ENCODE measurements at regions not wholly inside any gene's neighbourhood (a gene's known extent, or its start where the extent isn't known, plus 50 kb on each side); places are given as distances from the start of the nearest gene placed in this dataset.

DNA sequence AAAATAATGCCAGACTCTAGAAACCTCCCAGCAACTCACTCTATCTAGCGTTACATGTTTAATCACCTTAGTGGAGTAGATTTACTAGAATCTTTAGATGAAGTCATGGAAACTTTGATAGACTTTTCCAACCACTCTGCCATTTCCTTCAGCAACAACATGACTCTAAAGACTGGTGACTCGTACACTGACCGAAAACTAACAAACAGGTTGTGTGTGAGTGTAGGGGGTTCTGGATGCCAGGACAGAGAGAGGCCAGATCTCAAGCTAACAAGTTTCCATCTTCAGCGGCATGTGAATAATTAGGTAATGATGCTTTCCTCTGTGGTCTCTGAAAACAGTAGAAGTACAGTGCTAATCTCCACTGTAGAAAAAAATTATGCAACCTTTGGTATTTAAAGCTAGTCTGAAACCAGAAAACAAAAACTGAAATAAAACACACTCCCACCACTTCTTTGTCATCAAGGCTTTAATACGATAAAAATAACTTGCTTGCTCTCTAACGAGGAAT is 286.4 kb downstream of the PRDM5 start:
- Mint-ChIP-seq H3K4me3 (no peak overlapping the region), H3K9me3 (peaks cover 2% of the 10 kb centered on the region), H3K36me3 (no peaks in the 10 kb centered on the region), H3K27me3 (no peaks in the 10 kb centered on the region), H3K4me1 (no peaks in the 10 kb centered on the region), H3K27ac (no peak overlapping the region)
- DNase-seq (ENCODE audit: low spot score in 2 of 2), result no peak
- ATAC-seq (ENCODE audit: low read depth), result no peak

DNA sequence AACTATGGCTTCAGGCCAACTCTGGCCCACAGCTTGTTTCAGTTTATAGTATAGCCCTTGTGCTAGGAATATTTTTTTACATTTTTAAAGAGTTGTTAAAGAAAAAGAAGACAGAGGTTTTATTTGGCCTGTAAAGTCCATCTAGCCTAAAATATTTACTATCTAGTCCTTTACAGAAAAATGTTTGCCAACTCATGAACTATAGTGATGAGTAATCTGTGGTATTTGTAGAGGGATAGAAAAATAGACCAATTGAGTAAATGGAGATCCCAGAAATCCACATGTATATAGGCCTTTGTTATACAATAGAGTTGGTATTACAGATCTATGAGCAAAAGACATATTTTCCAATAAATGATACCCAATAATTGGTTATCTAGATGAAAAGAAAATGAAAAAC is 288.7 kb downstream of the PRDM5 start:
- Mint-ChIP-seq H3K27me3 (no peaks in the 10 kb centered on the region), H3K27ac (no peak overlapping the region), H3K36me3 (no peaks in the 10 kb centered on the region), H3K4me3 (no peak overlapping the region), H3K9me3 (peaks cover 2% of the 10 kb centered on the region), H3K4me1 (no peaks in the 10 kb centered on the region)
- no peak for ATAC-seq (ENCODE audit: low read depth)
- DNase-seq (ENCODE audit: low spot score in 2 of 2), result no peak

DNA sequence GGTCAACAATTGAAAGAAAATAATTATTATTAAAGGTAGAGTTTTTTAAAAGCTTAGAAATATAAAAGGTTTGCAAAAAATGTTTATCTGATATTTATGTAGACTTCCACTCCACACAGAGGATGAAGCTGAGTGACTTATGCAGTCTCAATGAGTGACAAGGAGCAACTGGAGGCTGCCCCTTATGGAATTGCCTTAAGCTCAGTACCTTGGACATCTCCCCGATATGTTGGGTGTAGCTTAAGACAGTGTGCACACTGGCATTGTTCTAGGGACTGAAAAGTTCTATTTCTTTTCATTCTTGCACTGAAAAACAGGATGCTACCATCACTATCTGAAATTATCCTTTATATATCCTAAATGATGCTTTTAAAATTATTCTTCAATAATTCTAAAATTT is 292.1 kb downstream of the PRDM5 start:
- Mint-ChIP-seq H3K36me3 (no peaks in the 10 kb centered on the region), H3K9me3 (peaks cover 7% of the 10 kb centered on the region), H3K4me3 (no peak overlapping the region), H3K27ac (no peak overlapping the region), H3K4me1 (no peaks in the 10 kb centered on the region), H3K27me3 (no peaks in the 10 kb centered on the region)
- ATAC-seq (ENCODE audit: low read depth), result no peak
- DNase-seq (ENCODE audit: low spot score in 2 of 2), result no peak

DNA sequence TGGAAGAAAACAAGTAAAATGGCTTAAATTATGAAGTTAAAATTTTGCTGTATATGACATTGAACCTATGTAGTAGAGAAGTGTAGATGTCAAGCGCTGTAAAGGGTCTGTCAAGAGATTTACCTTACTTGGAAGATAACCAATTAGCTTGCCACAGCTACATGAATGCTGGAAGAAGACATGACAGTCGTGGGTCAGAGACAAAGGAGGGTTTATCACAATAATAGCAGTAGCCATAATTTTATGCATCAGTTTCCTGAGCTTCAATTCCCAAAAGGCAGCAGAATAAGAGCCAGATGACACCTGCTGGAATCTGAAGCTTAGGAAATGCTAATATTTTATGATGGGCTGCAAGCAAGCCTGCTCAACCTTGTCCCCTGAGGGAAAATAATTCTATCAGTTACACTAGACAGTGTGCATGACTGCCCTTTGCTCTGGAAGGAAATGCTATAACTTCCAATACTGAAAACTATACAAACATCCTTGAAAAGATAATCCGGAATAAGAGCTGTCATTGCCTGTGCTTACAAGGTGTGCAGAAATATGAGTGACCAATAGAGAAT is 292.9 kb downstream of the PRDM5 start:
- H3K27ac Mint-ChIP-seq, result no peak overlapping the region
- H3K4me1 Mint-ChIP-seq, result no peaks in the 10 kb centered on the region
- no peaks in the 10 kb centered on the region for H3K27me3 Mint-ChIP-seq
- H3K36me3 Mint-ChIP-seq, result no peaks in the 10 kb centered on the region
- no peak for ATAC-seq (ENCODE audit: low read depth)
- no peak overlapping the region for H3K4me3 Mint-ChIP-seq
- peaks cover 5% of the 10 kb centered on the region for H3K9me3 Mint-ChIP-seq
- no peak for DNase-seq (ENCODE audit: low spot score in 2 of 2)

DNA sequence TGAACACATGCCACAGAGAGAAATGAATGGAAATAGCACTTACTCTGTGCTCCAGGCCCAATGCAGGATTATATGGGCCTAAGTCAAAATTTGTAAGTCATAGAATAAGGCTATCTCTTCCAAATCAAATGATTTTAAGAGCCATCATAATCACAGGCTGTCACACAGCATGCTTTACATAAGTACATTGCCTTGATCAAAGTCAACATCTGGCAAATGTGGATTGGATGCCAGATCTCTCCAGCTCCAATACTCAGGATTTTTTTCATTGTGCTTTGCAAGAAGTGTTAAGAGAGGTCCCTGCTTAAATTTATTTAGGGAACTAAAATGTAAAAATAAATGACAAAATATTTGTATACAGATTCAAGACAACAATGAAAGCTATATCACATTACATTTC is 299.9 kb downstream of the PRDM5 start:
- H3K4me1 Mint-ChIP-seq, result no peaks in the 10 kb centered on the region
- no peak overlapping the region for H3K27ac Mint-ChIP-seq
- H3K9me3 Mint-ChIP-seq, result peaks cover 3% of the 10 kb centered on the region
- DNase-seq (ENCODE audit: low spot score in 2 of 2), result no peak
- no peak for ATAC-seq (ENCODE audit: low read depth)
- H3K36me3 Mint-ChIP-seq, result no peaks in the 10 kb centered on the region
- no peak overlapping the region for H3K4me3 Mint-ChIP-seq
- no peaks in the 10 kb centered on the region for H3K27me3 Mint-ChIP-seq

DNA sequence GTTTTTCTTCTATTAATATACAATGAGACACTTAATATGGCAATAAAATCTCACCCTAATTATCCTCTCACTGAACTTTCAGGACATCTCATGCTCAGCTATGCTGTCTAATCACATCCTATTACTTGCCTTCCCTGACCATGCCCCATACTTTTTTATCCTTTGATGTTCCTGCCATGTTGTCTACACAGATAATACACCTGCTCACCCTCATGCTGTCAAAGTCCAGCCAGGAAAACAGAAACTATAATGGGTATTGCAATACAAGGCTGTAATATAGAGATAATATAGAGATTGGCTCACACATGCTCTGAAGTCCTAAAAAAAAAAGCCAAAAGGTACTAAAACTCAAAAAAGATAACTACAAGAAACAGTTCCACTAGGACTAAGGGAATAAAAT is 305.4 kb downstream of the PRDM5 start:
- DNase-seq (ENCODE audit: low spot score in 2 of 2) (no peak), ATAC-seq (ENCODE audit: low read depth) (no peak)
- no peak overlapping the region for H3K4me3 Mint-ChIP-seq
- H3K27ac Mint-ChIP-seq, result no peak overlapping the region
- no peaks in the 10 kb centered on the region for H3K27me3 Mint-ChIP-seq
- H3K4me1 Mint-ChIP-seq, result no peaks in the 10 kb centered on the region
- no peaks in the 10 kb centered on the region for H3K36me3 Mint-ChIP-seq
- no peaks in the 10 kb centered on the region for H3K9me3 Mint-ChIP-seq

DNA sequence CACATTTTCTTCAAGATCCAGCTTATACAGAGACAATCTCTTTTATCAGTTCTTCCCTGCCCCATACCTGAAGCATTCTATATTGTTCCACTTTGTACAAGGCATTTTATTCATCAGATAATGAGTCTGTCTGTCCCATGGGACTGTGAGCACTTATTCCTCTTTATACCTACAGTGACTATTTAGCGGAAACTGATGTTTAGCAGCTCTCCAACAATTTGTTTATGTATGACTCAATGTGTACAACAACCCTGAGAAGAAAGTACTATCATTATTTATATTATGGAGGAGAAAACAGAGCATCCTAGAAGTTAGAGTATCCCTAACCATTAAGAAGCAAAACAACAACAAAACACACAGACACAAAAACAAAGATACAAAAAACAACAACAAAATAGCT is 306.5 kb downstream of the PRDM5 start:
- H3K4me3 Mint-ChIP-seq, result no peak overlapping the region
- no peaks in the 10 kb centered on the region for H3K4me1 Mint-ChIP-seq
- H3K36me3 Mint-ChIP-seq, result no peaks in the 10 kb centered on the region
- no peak overlapping the region for H3K27ac Mint-ChIP-seq
- DNase-seq (ENCODE audit: low spot score in 2 of 2) (no peak), ATAC-seq (ENCODE audit: low read depth) (no peak)
- H3K9me3 Mint-ChIP-seq, result no peaks in the 10 kb centered on the region
- H3K27me3 Mint-ChIP-seq, result no peaks in the 10 kb centered on the region

DNA sequence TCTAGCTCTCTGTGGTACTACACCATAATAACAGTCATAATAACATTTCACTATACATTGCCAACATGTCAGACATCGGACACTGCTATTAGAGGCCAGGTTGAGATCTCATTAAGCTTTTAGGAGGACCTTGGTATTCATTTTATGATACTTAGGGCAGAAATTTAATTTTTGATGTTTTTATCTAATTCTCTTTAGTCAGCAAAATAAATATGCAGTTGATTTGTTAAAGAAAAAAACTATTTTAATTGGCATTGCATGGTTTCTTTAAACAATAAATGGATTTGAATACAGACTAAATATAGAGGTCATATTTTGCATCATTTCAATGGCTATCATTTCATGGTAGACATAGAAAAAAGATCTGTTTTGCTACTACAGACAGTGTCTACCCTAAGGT is 308.7 kb downstream of the PRDM5 start:
- no peaks in the 10 kb centered on the region for H3K36me3 Mint-ChIP-seq
- no peaks in the 10 kb centered on the region for H3K27me3 Mint-ChIP-seq
- H3K4me3 Mint-ChIP-seq, result no peak overlapping the region
- ATAC-seq (ENCODE audit: low read depth) (no peak), DNase-seq (ENCODE audit: low spot score in 2 of 2) (no peak)
- no peaks in the 10 kb centered on the region for H3K9me3 Mint-ChIP-seq
- no peak overlapping the region for H3K27ac Mint-ChIP-seq
- no peaks in the 10 kb centered on the region for H3K4me1 Mint-ChIP-seq

DNA sequence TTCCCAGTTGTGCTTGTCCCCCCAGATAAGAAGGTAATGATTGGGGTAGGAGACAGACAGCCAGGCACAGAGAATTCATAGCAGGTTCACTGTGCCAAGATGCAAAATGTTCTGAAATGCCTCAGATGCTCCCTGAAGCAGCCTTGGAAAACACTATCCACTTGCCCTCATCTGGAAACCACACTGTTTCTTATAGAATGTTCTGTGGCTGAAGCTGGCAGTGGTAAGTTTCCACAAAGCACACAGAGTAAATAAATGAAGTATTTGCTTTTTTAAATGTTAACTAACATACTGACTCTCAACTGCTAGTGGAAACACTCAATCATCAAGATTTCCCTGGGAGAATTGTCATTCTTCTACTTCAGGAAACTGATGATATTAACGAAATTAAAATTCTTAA is 311.4 kb downstream of the PRDM5 start:
- no peaks in the 10 kb centered on the region for H3K36me3 Mint-ChIP-seq
- DNase-seq (ENCODE audit: low spot score in 2 of 2), result no peak
- no peaks in the 10 kb centered on the region for H3K27me3 Mint-ChIP-seq
- H3K9me3 Mint-ChIP-seq, result no peaks in the 10 kb centered on the region
- H3K4me1 Mint-ChIP-seq, result no peaks in the 10 kb centered on the region
- H3K27ac Mint-ChIP-seq, result no peak overlapping the region
- no peak for ATAC-seq (ENCODE audit: low read depth)
- H3K4me3 Mint-ChIP-seq, result no peak overlapping the region

DNA sequence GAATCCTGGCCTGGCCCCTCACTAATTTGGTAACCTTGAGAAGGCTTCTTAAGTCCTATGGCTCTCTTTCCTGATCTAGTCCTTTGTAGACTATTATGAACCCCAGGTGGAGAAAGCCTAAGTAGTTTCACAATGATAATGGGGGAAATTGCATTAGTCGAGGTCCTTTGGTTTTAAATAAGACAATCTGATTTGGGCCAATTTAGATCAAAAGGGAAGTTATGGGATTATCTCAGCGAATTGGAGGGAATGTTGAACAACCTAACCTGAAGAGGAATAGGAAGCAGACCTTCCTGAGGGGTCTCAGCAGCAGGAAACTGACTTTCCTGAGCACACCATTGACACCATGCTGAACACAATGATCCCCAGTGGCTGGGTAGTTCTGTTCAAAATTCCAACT is 331.5 kb downstream of the PRDM5 start:
- no peak overlapping the region for H3K4me3 Mint-ChIP-seq
- no peaks in the 10 kb centered on the region for H3K36me3 Mint-ChIP-seq
- DNase-seq (ENCODE audit: low spot score in 2 of 2) (no peak), ATAC-seq (ENCODE audit: low read depth) (no peak)
- H3K27ac Mint-ChIP-seq, result no peak overlapping the region
- H3K4me1 Mint-ChIP-seq, result no peaks in the 10 kb centered on the region
- no peaks in the 10 kb centered on the region for H3K27me3 Mint-ChIP-seq
- H3K9me3 Mint-ChIP-seq, result peaks cover 9% of the 10 kb centered on the region

DNA sequence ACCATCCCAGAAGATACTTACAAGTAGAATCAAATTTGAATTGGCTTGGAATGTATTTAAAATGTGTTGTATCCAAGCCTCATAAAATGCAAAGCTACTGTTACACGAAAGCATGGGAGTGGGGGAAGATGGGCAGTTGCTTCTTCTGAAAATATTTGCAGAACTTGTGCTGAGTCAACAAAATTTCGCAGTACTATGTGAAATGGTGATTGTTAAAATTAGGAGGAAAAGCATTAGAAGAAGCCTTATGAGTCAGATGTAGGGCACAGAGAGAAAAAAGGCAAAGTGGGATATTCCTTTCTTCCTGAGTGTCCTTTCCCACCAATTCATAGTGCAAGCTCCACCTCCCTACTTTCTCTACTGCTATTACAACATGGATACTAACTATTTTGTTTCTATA is 332.7 kb downstream of the PRDM5 start:
- Mint-ChIP-seq H3K27ac (no peak overlapping the region), H3K36me3 (no peaks in the 10 kb centered on the region), H3K9me3 (peaks cover 9% of the 10 kb centered on the region), H3K4me1 (no peaks in the 10 kb centered on the region), H3K4me3 (no peak overlapping the region), H3K27me3 (no peaks in the 10 kb centered on the region)
- DNase-seq (ENCODE audit: low spot score in 2 of 2) (no peak), ATAC-seq (ENCODE audit: low read depth) (no peak)

DNA sequence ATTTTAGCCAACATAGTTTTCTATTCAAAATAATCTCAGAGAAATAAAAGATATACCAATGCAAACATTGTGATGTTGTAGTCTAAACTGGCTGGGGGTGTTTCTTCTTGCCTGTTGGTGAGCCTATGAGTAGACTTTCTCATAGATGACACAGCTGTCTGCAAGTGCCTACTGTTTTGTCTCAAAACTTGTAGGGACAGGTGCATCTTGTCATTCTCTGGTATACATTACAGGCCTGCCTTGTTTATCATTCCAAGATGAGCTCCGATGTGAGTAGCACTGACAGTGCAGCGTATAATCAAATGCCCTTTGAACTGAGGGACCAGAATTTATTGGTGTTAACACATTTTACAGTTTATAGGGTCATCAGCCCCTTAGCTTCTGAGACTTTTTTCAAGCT is 353.8 kb downstream of the PRDM5 start:
- Mint-ChIP-seq H3K9me3 (no peaks in the 10 kb centered on the region), H3K4me1 (no peaks in the 10 kb centered on the region), H3K36me3 (no peaks in the 10 kb centered on the region), H3K27ac (no peak overlapping the region), H3K27me3 (no peaks in the 10 kb centered on the region), H3K4me3 (no peak overlapping the region)
- ATAC-seq (ENCODE audit: low read depth), result no peak
- DNase-seq (ENCODE audit: low spot score in 2 of 2), result no peak

DNA sequence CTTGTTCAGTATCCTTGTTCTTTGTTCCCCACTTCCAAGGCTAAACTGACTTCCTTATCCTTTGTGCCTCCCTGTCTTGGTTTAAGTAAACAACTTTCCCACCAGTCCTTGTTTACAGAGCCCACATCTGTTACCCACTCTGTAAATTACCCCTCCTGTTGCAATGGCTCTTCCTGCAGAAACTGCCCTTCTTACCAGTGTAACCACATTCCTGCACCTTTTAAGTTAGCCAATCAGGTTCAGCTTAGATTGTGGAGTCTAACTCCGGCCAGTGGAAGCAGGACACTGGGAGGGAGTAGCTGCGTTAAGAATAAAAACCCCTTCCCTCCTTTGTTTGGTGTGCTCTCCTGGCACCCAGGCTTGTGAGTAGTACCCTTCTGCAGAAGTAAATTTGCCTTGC is 360.9 kb downstream of the PRDM5 start:
- ATAC-seq (ENCODE audit: low read depth), result no peak
- Mint-ChIP-seq H3K27ac (no peak overlapping the region), H3K27me3 (no peaks in the 10 kb centered on the region), H3K4me1 (no peaks in the 10 kb centered on the region), H3K4me3 (no peak overlapping the region), H3K9me3 (peaks cover 7% of the 10 kb centered on the region), H3K36me3 (no peaks in the 10 kb centered on the region)
- DNase-seq (ENCODE audit: low spot score in 2 of 2), result no peak

DNA sequence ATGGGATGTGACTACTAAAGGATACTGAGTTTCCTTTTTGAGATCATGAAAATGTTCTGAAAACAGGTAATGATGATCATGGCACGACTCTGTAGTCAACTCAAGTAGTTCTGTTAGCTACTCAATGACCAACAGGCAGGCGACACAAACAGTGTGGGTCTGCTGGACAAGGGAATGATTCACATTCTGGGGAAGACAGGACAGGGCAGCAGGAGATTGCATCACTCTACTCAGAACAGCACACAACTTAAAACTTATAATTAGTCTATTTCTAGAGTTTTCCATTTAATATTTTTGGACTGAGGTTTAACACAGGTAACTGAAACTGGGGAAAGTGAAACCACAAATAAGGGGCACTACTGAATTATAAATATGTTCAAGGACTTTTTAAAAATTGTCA is 365.2 kb downstream of the PRDM5 start:
- ATAC-seq (ENCODE audit: low read depth) (no peak), DNase-seq (ENCODE audit: low spot score in 2 of 2) (no peak)
- no peak overlapping the region for H3K27ac Mint-ChIP-seq
- no peaks in the 10 kb centered on the region for H3K4me1 Mint-ChIP-seq
- H3K4me3 Mint-ChIP-seq, result no peak overlapping the region
- peaks cover 5% of the 10 kb centered on the region for H3K9me3 Mint-ChIP-seq
- H3K27me3 Mint-ChIP-seq, result no peaks in the 10 kb centered on the region
- H3K36me3 Mint-ChIP-seq, result no peaks in the 10 kb centered on the region

DNA sequence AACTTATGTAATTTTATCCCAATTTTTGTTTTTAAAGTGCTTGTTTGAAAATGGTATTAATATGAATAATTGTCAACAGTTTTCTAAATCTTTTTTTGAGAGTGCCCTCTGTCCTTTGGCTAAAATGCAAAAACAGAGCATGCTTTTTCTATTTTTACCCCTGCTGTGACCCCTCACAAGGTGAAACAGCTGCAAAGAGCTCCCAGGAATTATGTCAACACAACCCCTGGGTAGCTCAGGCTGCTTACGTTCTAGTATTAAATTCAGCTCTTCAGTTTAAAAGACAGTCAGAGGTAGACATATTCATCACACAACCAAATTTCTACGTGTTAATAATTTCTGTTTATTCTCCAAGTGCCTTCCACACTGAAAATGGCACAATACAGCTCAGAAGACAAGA is 367.5 kb downstream of the PRDM5 start:
- H3K9me3 Mint-ChIP-seq, result peaks cover 3% of the 10 kb centered on the region
- DNase-seq (ENCODE audit: low spot score in 2 of 2), result no peak
- H3K27ac Mint-ChIP-seq, result no peak overlapping the region

More for the DNA sequence above, 367.5 kb downstream of the PRDM5 start:
- Mint-ChIP-seq H3K4me3 (no peak overlapping the region), H3K36me3 (no peaks in the 10 kb centered on the region), H3K4me1 (no peaks in the 10 kb centered on the region), H3K27me3 (no peaks in the 10 kb centered on the region)
- ATAC-seq (ENCODE audit: low read depth), result no peak
